ENCODE measurements at regions not wholly inside any gene's neighbourhood (a gene's known extent, or its start where the extent isn't known, plus 50 kb on each side); places are given as distances from the start of the nearest gene placed in this dataset.

DNA sequence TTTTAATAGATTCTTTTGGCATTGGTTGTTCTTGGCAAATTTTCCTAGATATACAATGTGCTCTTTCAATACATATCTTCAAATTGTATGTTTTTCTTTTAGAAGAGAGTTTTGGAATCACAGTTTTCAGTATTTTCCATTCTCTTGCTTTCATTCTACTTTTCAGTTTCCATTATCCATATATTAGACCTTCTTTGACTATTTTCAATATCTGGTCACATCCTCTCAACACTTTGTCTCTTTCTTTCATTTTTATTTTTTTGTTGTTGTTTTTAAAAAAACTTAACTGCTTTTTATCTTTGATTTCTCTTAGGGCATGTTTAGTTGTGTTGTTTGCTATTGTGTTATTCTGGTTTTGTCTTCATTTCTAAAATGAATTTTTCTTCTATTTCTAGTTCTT lies 59.9 kb upstream of the CLMN start:
- TF ChIP-seq, protein P1, sequence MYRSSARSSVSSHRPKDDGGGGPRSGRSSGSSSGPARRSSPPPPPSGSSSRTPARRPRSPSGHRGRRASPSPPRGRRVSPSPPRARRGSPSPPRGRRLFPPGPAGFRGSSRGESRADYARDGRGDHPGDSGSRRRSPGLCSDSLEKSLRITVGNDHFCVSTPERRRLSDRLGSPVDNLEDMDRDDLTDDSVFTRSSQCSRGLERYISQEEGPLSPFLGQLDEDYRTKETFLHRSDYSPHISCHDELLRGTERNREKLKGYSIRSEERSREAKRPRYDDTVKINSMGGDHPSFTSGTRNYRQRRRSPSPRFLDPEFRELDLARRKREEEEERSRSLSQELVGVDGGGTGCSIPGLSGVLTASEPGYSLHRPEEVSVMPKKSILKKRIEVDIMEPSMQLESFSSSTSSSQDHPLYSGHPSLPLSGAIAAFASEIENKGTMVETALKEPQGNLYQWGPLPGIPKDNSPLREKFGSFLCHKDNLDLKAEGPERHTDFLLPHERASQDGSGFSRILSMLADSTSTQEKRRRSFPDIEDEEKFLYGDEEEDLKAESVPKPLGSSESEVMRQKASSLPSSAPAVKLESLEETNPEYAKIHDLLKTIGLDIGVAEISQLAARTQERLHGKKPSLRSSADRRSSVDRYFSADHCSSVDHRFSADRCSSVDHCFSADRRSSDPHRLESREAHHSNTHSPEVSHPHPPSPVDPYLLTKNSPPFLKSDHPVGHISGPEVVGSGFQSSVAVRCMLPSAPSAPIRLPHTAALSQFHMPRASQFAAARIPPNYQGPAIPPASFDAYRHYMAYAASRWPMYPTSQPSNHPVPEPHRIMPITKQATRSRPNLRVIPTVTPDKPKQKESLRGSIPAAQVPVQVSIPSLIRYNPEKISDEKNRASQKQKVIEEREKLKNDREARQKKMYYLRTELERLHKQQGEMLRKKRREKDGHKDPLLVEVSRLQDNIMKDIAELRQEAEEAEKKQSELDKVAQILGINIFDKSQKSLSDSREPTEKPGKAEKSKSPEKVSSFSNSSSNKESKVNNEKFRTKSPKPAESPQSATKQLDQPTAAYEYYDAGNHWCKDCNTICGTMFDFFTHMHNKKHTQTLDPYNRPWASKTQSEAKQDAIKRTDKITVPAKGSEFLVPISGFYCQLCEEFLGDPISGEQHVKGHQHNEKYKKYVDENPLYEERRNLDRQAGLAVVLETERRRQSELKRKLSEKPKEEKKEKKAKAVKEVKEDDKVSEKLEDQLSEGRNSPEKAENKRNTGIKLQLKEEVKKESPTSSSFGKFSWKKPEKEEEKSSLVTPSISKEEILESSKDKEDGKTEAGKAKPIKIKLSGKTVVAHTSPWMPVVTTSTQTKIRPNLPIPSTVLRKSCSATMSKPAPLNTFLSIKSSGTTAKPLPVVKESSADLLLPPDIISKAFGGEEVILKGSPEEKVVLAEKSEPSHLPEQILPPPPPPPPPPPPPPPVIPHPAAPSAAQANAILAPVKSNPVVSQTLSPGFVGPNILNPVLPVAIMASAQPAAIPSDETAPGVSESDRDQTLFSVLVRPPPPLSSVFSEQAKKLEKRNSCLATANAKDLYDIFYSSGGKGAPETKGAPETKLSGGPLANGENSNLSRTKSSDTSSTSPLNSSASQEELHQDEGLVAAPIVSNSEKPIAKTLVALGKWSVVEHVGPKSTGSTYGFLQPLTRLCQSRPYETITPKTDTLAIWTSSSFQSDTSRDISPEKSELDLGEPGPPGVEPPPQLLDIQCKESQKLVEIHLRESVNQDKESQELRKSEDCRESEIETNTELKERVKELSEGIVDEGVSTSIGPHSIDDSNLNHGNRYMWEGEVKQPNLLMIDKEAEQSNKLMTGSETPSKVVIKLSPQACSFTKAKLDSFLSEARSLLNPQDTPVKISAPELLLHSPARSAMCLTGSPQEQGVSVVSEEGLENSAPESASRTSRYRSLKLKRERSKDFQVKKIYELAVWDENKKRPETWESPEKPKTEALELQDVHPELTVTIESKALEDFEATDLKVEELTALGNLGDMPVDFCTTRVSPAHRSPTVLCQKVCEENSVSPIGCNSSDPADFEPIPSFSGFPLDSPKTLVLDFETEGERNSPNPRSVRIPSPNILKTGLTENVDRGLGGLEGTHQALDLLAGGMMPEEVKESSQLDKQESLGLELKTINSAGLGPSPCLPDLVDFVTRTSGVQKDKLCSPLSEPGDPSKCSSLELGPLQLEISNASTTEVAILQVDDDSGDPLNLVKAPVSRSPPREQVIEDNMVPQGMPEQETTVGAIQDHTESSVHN (CRISPR knock-in tag; IDR thresholded peaks at IDR 0.05): no peak
- TF ChIP-seq, protein P2, sequence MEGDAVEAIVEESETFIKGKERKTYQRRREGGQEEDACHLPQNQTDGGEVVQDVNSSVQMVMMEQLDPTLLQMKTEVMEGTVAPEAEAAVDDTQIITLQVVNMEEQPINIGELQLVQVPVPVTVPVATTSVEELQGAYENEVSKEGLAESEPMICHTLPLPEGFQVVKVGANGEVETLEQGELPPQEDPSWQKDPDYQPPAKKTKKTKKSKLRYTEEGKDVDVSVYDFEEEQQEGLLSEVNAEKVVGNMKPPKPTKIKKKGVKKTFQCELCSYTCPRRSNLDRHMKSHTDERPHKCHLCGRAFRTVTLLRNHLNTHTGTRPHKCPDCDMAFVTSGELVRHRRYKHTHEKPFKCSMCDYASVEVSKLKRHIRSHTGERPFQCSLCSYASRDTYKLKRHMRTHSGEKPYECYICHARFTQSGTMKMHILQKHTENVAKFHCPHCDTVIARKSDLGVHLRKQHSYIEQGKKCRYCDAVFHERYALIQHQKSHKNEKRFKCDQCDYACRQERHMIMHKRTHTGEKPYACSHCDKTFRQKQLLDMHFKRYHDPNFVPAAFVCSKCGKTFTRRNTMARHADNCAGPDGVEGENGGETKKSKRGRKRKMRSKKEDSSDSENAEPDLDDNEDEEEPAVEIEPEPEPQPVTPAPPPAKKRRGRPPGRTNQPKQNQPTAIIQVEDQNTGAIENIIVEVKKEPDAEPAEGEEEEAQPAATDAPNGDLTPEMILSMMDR (CRISPR knock-in tag; IDR thresholded peaks at IDR 0.05): no peak
- TF ChIP-seq SP1 (IDR thresholded peaks at IDR 0.05) (no peak), SP1 (CRISPR knock-in tag; IDR thresholded peaks at IDR 0.05) (no peak), EZH2 (conservative IDR thresholded peaks at IDR 0.05; ENCODE audit: low read depth, low read length) (no peak), TCF12 (IDR thresholded peaks at IDR 0.05) (no peak), TCF12 (CRISPR knock-in tag; IDR thresholded peaks at IDR 0.05) (no peak), ZNF205 (CRISPR knock-in tag; IDR thresholded peaks at IDR 0.05) (no peak), RXRB (CRISPR knock-in tag; IDR thresholded peaks at IDR 0.05; ENCODE audit: borderline replicate concordance) (no peak), CBFB (CRISPR knock-in tag; IDR thresholded peaks at IDR 0.05) (no peak)
- TF ChIP-seq, protein P3, sequence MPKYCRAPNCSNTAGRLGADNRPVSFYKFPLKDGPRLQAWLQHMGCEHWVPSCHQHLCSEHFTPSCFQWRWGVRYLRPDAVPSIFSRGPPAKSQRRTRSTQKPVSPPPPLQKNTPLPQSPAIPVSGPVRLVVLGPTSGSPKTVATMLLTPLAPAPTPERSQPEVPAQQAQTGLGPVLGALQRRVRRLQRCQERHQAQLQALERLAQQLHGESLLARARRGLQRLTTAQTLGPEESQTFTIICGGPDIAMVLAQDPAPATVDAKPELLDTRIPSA (CRISPR knock-in tag; IDR thresholded peaks at IDR 0.05; ENCODE audit: borderline replicate concordance): no peak

Measured in HepG2 (cell line).